ENCODE measurements at regions not wholly inside any gene's neighbourhood (a gene's known extent, or its start where the extent isn't known, plus 50 kb on each side); places are given as distances from the start of the nearest gene placed in this dataset.

DNA sequence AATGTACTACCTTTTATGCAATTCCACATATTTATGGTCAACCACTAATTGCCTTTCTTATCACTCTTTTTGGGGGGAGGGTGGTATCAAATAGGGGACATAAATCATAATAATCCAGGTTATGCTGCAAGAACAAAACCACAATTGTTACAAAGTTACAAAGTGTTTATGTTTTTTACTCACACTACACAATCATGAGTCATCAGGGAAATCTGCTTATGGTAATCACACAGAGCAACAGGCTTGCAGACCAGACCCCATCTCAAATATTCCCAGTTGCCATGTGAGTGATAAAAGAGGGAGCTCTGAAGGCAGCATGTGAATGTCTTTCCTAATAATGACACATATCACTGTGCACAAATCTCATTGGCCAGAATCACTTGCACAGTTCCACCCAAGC, 304.7 kb upstream of the TMEFF2 start:
- TF ChIP-seq CTCF (IDR thresholded peaks at IDR 0.05; ENCODE audit: low read length) (no peak), EZH2 (optimal IDR thresholded peaks at IDR 0.05; ENCODE audit: low read depth, low read length) (no peak), EZH2phosphoT487 (IDR thresholded peaks at IDR 0.05; ENCODE audit: low read length) (no peak)
